Stomach (tissue), 8 donors: ENCODE measurements at regions not wholly inside any gene's neighbourhood (a gene's known extent, or its start where the extent isn't known, plus 50 kb on each side); places are given as distances from the start of the nearest gene placed in this dataset.

Source experiments
- DNase-seq, 2 donors: peaks; one replicate each; pipeline versions ENCODE4 v3.0.0 to v3.0.0-alpha.2; 2013 to 2019
- H3K27ac ChIP-seq, 5 donors: fragments of 200-600 bp in 4 of 5; sonication (generic) in 4 of 5; one replicate each; pipeline ENCODE4 v1.5.1; 2013 to 2019; ENCODE audit warnings: mild to moderate bottlenecking in 1 of 5, moderate library complexity in 1 of 5
- H3K27me3 ChIP-seq, 3 donors: fragments of 200-600 bp; sonication (generic); one replicate each; pipeline ENCODE4 v1.5.1; 2017 to 2019; ENCODE audit warnings: mixed run types in 1 of 3
- H3K36me3 ChIP-seq, 4 donors: fragments of 200-600 bp; sonication (generic); 1 replicate in 3 of 4; 2 replicates in 1 of 4; pipeline ENCODE4 v1.5.1; 2016 to 2019
- H3K4me1 ChIP-seq, 4 donors: fragments of 200-600 bp; sonication (generic); one replicate each; pipeline ENCODE4 v1.5.1; 2016 to 2019
- H3K4me3 ChIP-seq, 4 donors: fragments of 200-600 bp; sonication (generic) in 3 of 4; one replicate each; pipeline ENCODE4 v1.5.1; 2016 to 2019; ENCODE audit warnings: mild to moderate bottlenecking in 1 of 4
- H3K9me3 ChIP-seq, 4 donors: fragments of 200-600 bp; sonication (generic); one replicate each; pipeline ENCODE4 v1.5.1; 2016 to 2019
- CTCF ChIP-seq, 7 experiments: fragments of 450-650 bp in 4 of 7; fragments of 200-600 bp in 3 of 7; sonication (generic) in 3 of 7; IDR thresholded peaks; one replicate each; pipeline ENCODE4 v1.5.1; 2016 to 2019; ENCODE audit warnings: antibody characterized with exemption in 7 of 7, control low read depth in 2 of 7, mild to moderate bottlenecking in 1 of 7
- EP300 ChIP-seq: sonication (generic); formaldehyde crosslinking; IDR thresholded peaks from one replicate; pipeline ENCODE4 v1.6.1; 2017; ENCODE audit warnings: antibody characterized with exemption
- POLR2A ChIP-seq, 4 donors: fragments of 450-650 bp; IDR thresholded peaks; one replicate each; pipeline ENCODE4 v1.6.1; 2016; ENCODE audit warnings: antibody characterized with exemption in 4 of 4, control low read depth in 2 of 4, mild to moderate bottlenecking in 1 of 4, moderate library complexity in 1 of 4
- POLR2AphosphoS5 ChIP-seq, 3 donors: sonication (generic); formaldehyde crosslinking; IDR thresholded peaks; one replicate each; pipeline ENCODE4 v1.6.1; 2016; ENCODE audit warnings: antibody characterized with exemption in 3 of 3
- WGBS, 5 donors: extraction: QIAGEN DNeasy Blood & Tissue Kit in 3 of 5; methylation state at CpG; one replicate each; pipeline versions ENCODE4 v1.1.5 to v1.1.7; 2013 to 2018; 5-methylcytosine and 5-hydroxymethylcytosine counted together
- intact Hi-C: fragments of 100-400 bp; cut with DNase I; formaldehyde crosslinking; loops from one replicate; pipeline ENCODE4 v1.15.1; 2023; ENCODE audit warnings: low total_unique reads
- donor health status: healthy with polysubstance abuse.
- donor health status: Bipolar disorder and iron deficiency.
- donor health status: healthy.

- Histone ChIP-seq H3K36me3 (no peaks in the 10 kb centered on the region), H3K9me3 (peaks cover 0 to 50% (median 23%) of the 10 kb centered on the region in 4 donors), H3K27me3 (no peaks in the 10 kb centered on the region), H3K27ac (no peak overlapping the region), H3K4me3 (no peak overlapping the region), H3K4me1 (no peaks in the 10 kb centered on the region)
- TF ChIP-seq POLR2A (IDR thresholded peaks at IDR 0.05) (no peak), CTCF (IDR thresholded peaks at IDR 0.05) (no peak), EP300 (no peak), POLR2AphosphoS5 (IDR thresholded peaks at IDR 0.05) (no peak)
- 75 to 83% (median 77%) methylated on average over 2 of the region's 2 CpGs for WGBS, 5 donors
- no peak for DNase-seq
- intact Hi-C loops = no loop called here
These were observed 762.8 kb upstream of the INTU start for GRCh38 chr4:126869967-126870366.

GRCh38 chr4:126871810-126872209, 760.9 kb upstream of the INTU start:
- Histone ChIP-seq H3K9me3 (peaks cover 0 to 42% (median 18%) of the 10 kb centered on the region in 4 donors), H3K4me3 (no peak overlapping the region), H3K36me3 (no peaks in the 10 kb centered on the region), H3K27me3 (no peaks in the 10 kb centered on the region), H3K4me1 (no peaks in the 10 kb centered on the region), H3K27ac (no peak overlapping the region)
- no peak for TF ChIP-seq POLR2AphosphoS5 (IDR thresholded peaks at IDR 0.05)
- TF ChIP-seq CTCF (IDR thresholded peaks at IDR 0.05) = no peak
- no peak for TF ChIP-seq POLR2A (IDR thresholded peaks at IDR 0.05)
- TF ChIP-seq EP300 = no peak
- intact Hi-C loops = no loop called here
- DNase-seq = no peak

- peaks cover 0 to 39% (median 13%) of the 10 kb centered on the region in 4 donors for H3K9me3 ChIP-seq
- no peaks in the 10 kb centered on the region for H3K27me3 ChIP-seq
- no peak for TF ChIP-seq CTCF (IDR thresholded peaks at IDR 0.05)
- no peak for TF ChIP-seq EP300
- TF ChIP-seq POLR2AphosphoS5 (IDR thresholded peaks at IDR 0.05) = no peak
- TF ChIP-seq POLR2A (IDR thresholded peaks at IDR 0.05) = no peak
- H3K4me1 ChIP-seq = no peaks in the 10 kb centered on the region
- no peak overlapping the region for H3K27ac ChIP-seq
- intact Hi-C loops = no loop called here
- 80 to 97% (median 92%) methylated on average over 11 to 19 of the region's 19 CpGs for WGBS, 5 donors
- H3K4me3 ChIP-seq = no peak overlapping the region
- DNase-seq = no peak
- no peaks in the 10 kb centered on the region for H3K36me3 ChIP-seq
These were observed 758.2 kb upstream of the INTU start for GRCh38 chr4:126874533-126874932.

GRCh38 chr4:126888968-126889367, 743.8 kb upstream of the INTU start:
- Histone ChIP-seq H3K4me1 (no peaks in the 10 kb centered on the region), H3K27me3 (no peaks in the 10 kb centered on the region), H3K4me3 (no peak overlapping the region), H3K36me3 (no peaks in the 10 kb centered on the region), H3K27ac (no peak overlapping the region), H3K9me3 (peaks cover 0 to under 1% (median 0%) of the 10 kb centered on the region in 4 donors)
- no peak for DNase-seq
- intact Hi-C loops = no loop called here
- TF ChIP-seq EP300 = no peak
- TF ChIP-seq POLR2AphosphoS5 (IDR thresholded peaks at IDR 0.05) = no peak
- no peak for TF ChIP-seq CTCF (IDR thresholded peaks at IDR 0.05)
- TF ChIP-seq POLR2A (IDR thresholded peaks at IDR 0.05) = no peak
